ENCODE measurements at regions not wholly inside any gene's neighbourhood (a gene's known extent, or its start where the extent isn't known, plus 50 kb on each side); places are given as distances from the start of the nearest gene placed in this dataset.
"Not testable (repeated sequence)": the region's sequence is repeated elsewhere in the genome, so short reads cannot be mapped to it uniquely, and the experiment has no call there.

DNA sequence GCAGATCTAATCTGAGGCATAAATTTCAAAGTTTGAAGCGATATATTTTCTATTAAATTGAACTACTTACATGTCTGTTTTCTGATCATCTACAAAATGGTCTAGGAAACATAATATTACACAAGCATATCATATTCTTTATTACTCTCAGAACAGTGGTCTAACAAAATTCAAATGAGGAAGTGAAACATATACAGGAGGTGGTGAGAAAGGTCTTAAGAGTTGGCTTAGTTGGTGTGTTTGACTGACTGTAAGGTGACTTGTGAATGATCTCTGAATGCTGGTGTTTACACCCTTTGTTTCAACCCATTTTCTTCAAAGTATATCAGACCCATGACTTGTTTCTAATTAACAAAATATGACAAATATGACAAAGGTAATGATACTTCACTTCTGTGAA is 1156.8 kb downstream of the SLC16A7 start:
- TF ChIP-seq POU2F2 (IDR thresholded peaks at IDR 0.05; ENCODE audit: low read depth, low read length) (no peak), TAF1 (IDR thresholded peaks at IDR 0.05; ENCODE audit: low read depth, low read length) (no peak), POLR2AphosphoS5 (IDR thresholded peaks at IDR 0.05; ENCODE audit: low read depth, low read length) (no peak), POLR2A (IDR thresholded peaks at IDR 0.05; ENCODE audit: low read depth, low read length) (no peak), SPI1 (IDR thresholded peaks at IDR 0.05; ENCODE audit: low read depth, low read length) (peak; percentile 96)
- FAIRE-seq: no peak
- no peak for DNase-seq (ENCODE audit: insufficient read length, low spot score)

- FAIRE-seq (no peak), DNase-seq (ENCODE audit: insufficient read length, low spot score) (no peak)
- TF ChIP-seq SPI1 (IDR thresholded peaks at IDR 0.05; ENCODE audit: low read depth, low read length) (no peak), PAX5 (IDR thresholded peaks at IDR 0.05; ENCODE audit: insufficient read depth, low read length, severe bottlenecking) (no peak), POLR2A (IDR thresholded peaks at IDR 0.05; ENCODE audit: low read depth, low read length) (no peak), TAF1 (IDR thresholded peaks at IDR 0.05; ENCODE audit: low read depth, low read length) (no peak), POU2F2 (IDR thresholded peaks at IDR 0.05; ENCODE audit: low read depth, low read length) (no peak), POLR2AphosphoS5 (IDR thresholded peaks at IDR 0.05; ENCODE audit: low read depth, low read length) (no peak)
Observed at GRCh38 chr12:60758224-60758623, 1162.4 kb downstream of the SLC16A7 start.

DNA sequence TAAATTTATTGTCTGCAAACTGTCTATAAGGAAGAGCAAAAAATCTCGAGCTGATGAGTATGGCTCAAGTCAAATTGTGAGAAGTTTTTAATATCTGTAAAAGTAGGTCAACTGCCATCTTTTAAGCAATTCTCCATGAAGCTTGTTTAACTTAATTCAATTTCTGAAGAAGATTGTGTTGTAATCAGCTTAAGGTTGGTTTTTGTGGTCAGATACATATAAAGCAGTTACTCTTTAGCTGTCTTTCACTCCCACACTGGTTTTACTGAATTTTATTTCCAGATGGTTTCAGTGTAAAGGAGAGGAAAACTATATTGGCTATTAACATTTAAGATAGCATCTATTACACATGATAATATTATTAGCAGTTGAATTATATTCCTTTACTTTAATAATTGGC is 1165.1 kb downstream of the SLC16A7 start:
- TF ChIP-seq SPI1 (IDR thresholded peaks at IDR 0.05; ENCODE audit: low read depth, low read length) (no peak), PAX5 (IDR thresholded peaks at IDR 0.05; ENCODE audit: insufficient read depth, low read length, severe bottlenecking) (no peak), TAF1 (IDR thresholded peaks at IDR 0.05; ENCODE audit: low read depth, low read length) (no peak), POLR2A (IDR thresholded peaks at IDR 0.05; ENCODE audit: low read depth, low read length) (no peak), POU2F2 (IDR thresholded peaks at IDR 0.05; ENCODE audit: low read depth, low read length) (no peak), POLR2AphosphoS5 (IDR thresholded peaks at IDR 0.05; ENCODE audit: low read depth, low read length) (no peak)
- FAIRE-seq: no peak

DNA sequence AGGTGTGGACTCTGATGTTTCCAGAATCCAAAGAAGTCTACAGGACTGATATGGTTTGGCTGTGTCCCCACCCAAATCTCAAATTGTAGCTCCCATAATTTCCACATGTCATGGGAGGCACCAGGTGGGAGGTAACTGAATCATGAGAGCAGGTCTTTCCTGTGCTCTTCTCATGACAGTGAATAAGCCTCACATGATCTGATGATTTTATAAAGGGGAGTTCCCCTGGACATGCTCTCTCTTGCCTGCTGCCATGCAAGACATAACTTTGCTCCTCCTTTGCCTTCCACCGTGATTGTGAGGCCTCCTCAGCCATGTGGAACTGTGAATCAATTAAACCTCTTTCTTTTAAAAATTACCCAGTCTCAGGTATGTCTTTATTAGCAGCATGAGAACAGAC is 1205.3 kb downstream of the SLC16A7 start:
- not testable (repeated sequence) for FAIRE-seq

More for the DNA sequence above, 1165.1 kb downstream of the SLC16A7 start:
- DNase-seq (ENCODE audit: insufficient read length, low spot score): no peak

GRCh38 chr12:60803147-60803546 is 1207.3 kb downstream of the SLC16A7 start:
- no peak for TF ChIP-seq SPI1 (IDR thresholded peaks at IDR 0.05; ENCODE audit: low read depth, low read length)
- no peak for TF ChIP-seq POU2F2 (IDR thresholded peaks at IDR 0.05; ENCODE audit: low read depth, low read length)
- TF ChIP-seq TAF1 (IDR thresholded peaks at IDR 0.05; ENCODE audit: low read depth, low read length): no peak
- no peak for TF ChIP-seq PAX5 (IDR thresholded peaks at IDR 0.05; ENCODE audit: insufficient read depth, low read length, severe bottlenecking)
- TF ChIP-seq POLR2A (IDR thresholded peaks at IDR 0.05; ENCODE audit: low read depth, low read length): no peak
- TF ChIP-seq POLR2AphosphoS5 (IDR thresholded peaks at IDR 0.05; ENCODE audit: low read depth, low read length): no peak
- DNase-seq (ENCODE audit: insufficient read length, low spot score) (no peak), FAIRE-seq (no peak)

More for the DNA sequence above, 1205.3 kb downstream of the SLC16A7 start:
- DNase-seq (ENCODE audit: insufficient read length, low spot score): not testable (repeated sequence)

DNA sequence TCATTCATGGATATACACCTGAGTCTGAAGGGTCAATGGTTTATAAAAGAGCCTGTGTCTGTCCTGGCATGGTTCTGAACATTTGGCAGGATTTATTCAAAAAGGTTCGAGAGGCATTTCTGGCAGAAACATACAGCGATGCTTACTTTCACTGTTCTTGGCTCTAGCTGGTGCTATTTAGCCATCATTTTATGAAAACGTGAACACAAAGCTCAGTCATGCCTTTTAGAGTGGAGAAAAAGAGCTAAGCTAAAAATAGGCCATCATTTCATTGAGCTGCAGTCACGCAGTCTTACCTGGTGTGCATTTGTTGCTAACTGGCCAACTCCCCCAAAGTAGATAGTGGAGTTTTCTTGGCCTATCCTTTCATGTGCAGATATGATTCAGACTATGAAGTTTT is 1209.5 kb downstream of the SLC16A7 start:
- DNase-seq (ENCODE audit: insufficient read length, low spot score) (no peak), FAIRE-seq (no peak)
- no peak for TF ChIP-seq POU2F2 (IDR thresholded peaks at IDR 0.05; ENCODE audit: low read depth, low read length)
- TF ChIP-seq SPI1 (IDR thresholded peaks at IDR 0.05; ENCODE audit: low read depth, low read length): no peak
- TF ChIP-seq POLR2AphosphoS5 (IDR thresholded peaks at IDR 0.05; ENCODE audit: low read depth, low read length): no peak
- TF ChIP-seq TAF1 (IDR thresholded peaks at IDR 0.05; ENCODE audit: low read depth, low read length): no peak
- no peak for TF ChIP-seq PAX5 (IDR thresholded peaks at IDR 0.05; ENCODE audit: insufficient read depth, low read length, severe bottlenecking)
- TF ChIP-seq POLR2A (IDR thresholded peaks at IDR 0.05; ENCODE audit: low read depth, low read length): no peak

DNA sequence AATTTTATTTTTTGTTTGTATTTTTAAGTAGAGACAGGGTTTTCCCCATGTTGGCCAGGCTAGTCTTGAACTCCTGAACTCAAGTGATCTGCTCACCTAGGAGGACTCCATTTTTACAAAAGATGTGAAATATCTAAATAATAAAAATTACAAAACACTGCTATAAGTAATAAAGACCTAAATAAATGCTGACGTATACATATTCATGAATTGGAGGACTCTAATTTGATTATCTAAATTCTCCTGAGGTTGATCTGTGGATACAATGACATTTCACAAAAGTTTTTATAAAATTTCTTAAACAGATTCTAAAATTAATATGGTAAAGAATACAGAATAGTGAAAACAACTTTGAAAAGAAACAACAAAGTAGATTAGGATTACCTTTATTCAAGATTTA is 1224.0 kb downstream of the SLC16A7 start:
- DNase-seq (ENCODE audit: insufficient read length, low spot score) (no peak), FAIRE-seq (no peak)
- TF ChIP-seq PAX5 (IDR thresholded peaks at IDR 0.05; ENCODE audit: insufficient read depth, low read length, severe bottlenecking) (no peak), POU2F2 (IDR thresholded peaks at IDR 0.05; ENCODE audit: low read depth, low read length) (no peak), SPI1 (IDR thresholded peaks at IDR 0.05; ENCODE audit: low read depth, low read length) (no peak), POLR2A (IDR thresholded peaks at IDR 0.05; ENCODE audit: low read depth, low read length) (no peak), TAF1 (IDR thresholded peaks at IDR 0.05; ENCODE audit: low read depth, low read length) (no peak)

DNA sequence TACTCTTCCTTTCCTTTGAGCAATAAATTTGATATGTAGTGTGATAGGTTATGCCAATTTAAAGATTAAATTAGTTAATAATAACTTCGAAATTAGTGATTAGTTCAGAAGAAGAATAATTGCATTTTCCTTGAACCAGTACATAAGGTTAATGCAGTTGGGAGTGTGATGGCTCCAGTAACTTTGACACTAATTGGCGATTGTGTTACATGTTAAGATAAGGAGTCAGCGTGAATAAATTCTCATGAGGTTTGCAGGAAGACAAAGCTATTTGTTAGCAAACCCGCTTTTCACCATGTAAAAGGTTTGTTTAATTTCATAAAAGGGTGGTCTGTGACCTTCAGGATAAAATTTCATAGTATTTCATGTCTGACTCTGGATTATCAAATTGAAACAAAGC is 1226.8 kb downstream of the SLC16A7 start:
- FAIRE-seq: no peak

GRCh38 chr12:60830381-60830780 is 1234.6 kb downstream of the SLC16A7 start:
- TF ChIP-seq POLR2A (IDR thresholded peaks at IDR 0.05; ENCODE audit: low read depth, low read length) (no peak), POU2F2 (IDR thresholded peaks at IDR 0.05; ENCODE audit: low read depth, low read length) (no peak), SPI1 (IDR thresholded peaks at IDR 0.05; ENCODE audit: low read depth, low read length) (no peak), POLR2AphosphoS5 (IDR thresholded peaks at IDR 0.05; ENCODE audit: low read depth, low read length) (no peak), PAX5 (IDR thresholded peaks at IDR 0.05; ENCODE audit: insufficient read depth, low read length, severe bottlenecking) (no peak), TAF1 (IDR thresholded peaks at IDR 0.05; ENCODE audit: low read depth, low read length) (no peak)
- DNase-seq (ENCODE audit: insufficient read length, low spot score): no peak
- no peak for FAIRE-seq

More for the DNA sequence above, 1226.8 kb downstream of the SLC16A7 start:
- no peak for DNase-seq (ENCODE audit: insufficient read length, low spot score)
- TF ChIP-seq PAX5 (IDR thresholded peaks at IDR 0.05; ENCODE audit: insufficient read depth, low read length, severe bottlenecking): no peak

GRCh38 chr12:60832290-60832689 is 1236.5 kb downstream of the SLC16A7 start:
- FAIRE-seq (no peak), DNase-seq (ENCODE audit: insufficient read length, low spot score) (no peak)
- TF ChIP-seq POLR2AphosphoS5 (IDR thresholded peaks at IDR 0.05; ENCODE audit: low read depth, low read length): no peak
- TF ChIP-seq PAX5 (IDR thresholded peaks at IDR 0.05; ENCODE audit: insufficient read depth, low read length, severe bottlenecking): no peak
- TF ChIP-seq SPI1 (IDR thresholded peaks at IDR 0.05; ENCODE audit: low read depth, low read length): no peak
- no peak for TF ChIP-seq POLR2A (IDR thresholded peaks at IDR 0.05; ENCODE audit: low read depth, low read length)
- TF ChIP-seq TAF1 (IDR thresholded peaks at IDR 0.05; ENCODE audit: low read depth, low read length): no peak
- no peak for TF ChIP-seq POU2F2 (IDR thresholded peaks at IDR 0.05; ENCODE audit: low read depth, low read length)

DNA sequence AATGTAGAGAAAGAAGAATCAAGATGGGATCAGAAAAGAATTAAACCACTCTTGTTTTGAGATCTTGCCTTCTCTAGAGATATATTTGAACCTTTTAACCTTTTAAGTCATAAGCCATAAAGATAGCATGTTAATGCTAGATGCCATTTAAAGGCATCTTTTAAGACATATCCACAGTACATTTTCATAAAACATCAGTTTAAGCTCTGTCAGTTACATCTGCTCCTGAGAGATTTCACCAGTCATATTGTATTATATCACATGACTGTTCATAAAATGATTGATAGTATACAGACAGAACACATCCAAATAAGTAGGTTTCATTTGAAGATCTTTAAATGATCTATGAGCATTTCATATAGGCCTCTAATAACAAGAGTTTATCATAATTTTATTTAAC is 1238.5 kb downstream of the SLC16A7 start:
- DNase-seq (ENCODE audit: insufficient read length, low spot score): no peak
- TF ChIP-seq SPI1 (IDR thresholded peaks at IDR 0.05; ENCODE audit: low read depth, low read length): no peak
- TF ChIP-seq POLR2A (IDR thresholded peaks at IDR 0.05; ENCODE audit: low read depth, low read length): no peak
- TF ChIP-seq POU2F2 (IDR thresholded peaks at IDR 0.05; ENCODE audit: low read depth, low read length): no peak
- TF ChIP-seq PAX5 (IDR thresholded peaks at IDR 0.05; ENCODE audit: insufficient read depth, low read length, severe bottlenecking): no peak
- no peak for TF ChIP-seq POLR2AphosphoS5 (IDR thresholded peaks at IDR 0.05; ENCODE audit: low read depth, low read length)
- no peak for TF ChIP-seq TAF1 (IDR thresholded peaks at IDR 0.05; ENCODE audit: low read depth, low read length)

More for the DNA sequence above, 1238.5 kb downstream of the SLC16A7 start:
- no peak for FAIRE-seq
